Vagina (tissue), 2 donors: ENCODE measurements at regions not wholly inside any gene's neighbourhood (a gene's known extent, or its start where the extent isn't known, plus 50 kb on each side); places are given as distances from the start of the nearest gene placed in this dataset.

Experiments
- POLR2A ChIP-seq, 2 donors: fragments of 450-650 bp; IDR thresholded peaks; one replicate each; pipeline ENCODE4 v1.6.1; 2017; ENCODE audit warnings: antibody characterized with exemption in 2 of 2, mild to moderate bottlenecking in 2 of 2, moderate library complexity in 2 of 2
- POLR2AphosphoS5 ChIP-seq, 2 donors: sonication (generic); formaldehyde crosslinking; IDR thresholded peaks; one replicate each; pipeline ENCODE4 v1.9.0; 2017; ENCODE audit warnings: antibody characterized with exemption in 2 of 2, mild to moderate bottlenecking in 2 of 2, low read depth in 1 of 2; ENCODE audit not compliant: insufficient read depth in 1 of 2
- TF ChIP-seq, protein P1 (sequence below), 3 experiments: fragments of 450-650 bp in 2 of 3; fragments of 200-600 bp in 1 of 3; sonication (generic) in 1 of 3; IDR thresholded peaks; one replicate each; pipeline ENCODE4 v1.5.1; 2017 to 2019; ENCODE audit warnings: antibody characterized with exemption in 3 of 3, mild to moderate bottlenecking in 2 of 3, moderate library complexity in 2 of 3

- TF ChIP-seq, protein P1, sequence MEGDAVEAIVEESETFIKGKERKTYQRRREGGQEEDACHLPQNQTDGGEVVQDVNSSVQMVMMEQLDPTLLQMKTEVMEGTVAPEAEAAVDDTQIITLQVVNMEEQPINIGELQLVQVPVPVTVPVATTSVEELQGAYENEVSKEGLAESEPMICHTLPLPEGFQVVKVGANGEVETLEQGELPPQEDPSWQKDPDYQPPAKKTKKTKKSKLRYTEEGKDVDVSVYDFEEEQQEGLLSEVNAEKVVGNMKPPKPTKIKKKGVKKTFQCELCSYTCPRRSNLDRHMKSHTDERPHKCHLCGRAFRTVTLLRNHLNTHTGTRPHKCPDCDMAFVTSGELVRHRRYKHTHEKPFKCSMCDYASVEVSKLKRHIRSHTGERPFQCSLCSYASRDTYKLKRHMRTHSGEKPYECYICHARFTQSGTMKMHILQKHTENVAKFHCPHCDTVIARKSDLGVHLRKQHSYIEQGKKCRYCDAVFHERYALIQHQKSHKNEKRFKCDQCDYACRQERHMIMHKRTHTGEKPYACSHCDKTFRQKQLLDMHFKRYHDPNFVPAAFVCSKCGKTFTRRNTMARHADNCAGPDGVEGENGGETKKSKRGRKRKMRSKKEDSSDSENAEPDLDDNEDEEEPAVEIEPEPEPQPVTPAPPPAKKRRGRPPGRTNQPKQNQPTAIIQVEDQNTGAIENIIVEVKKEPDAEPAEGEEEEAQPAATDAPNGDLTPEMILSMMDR (IDR thresholded peaks at IDR 0.05) = no peak
- TF ChIP-seq POLR2A (IDR thresholded peaks at IDR 0.05) (no peak), POLR2AphosphoS5 (IDR thresholded peaks at IDR 0.05; ENCODE audit: insufficient read depth in 1 of 2, low read depth in 1 of 2) (no peak)
Measured at GRCh38 chr11:28539239-28540030, 431.2 kb downstream of the METTL15 start.
